Large intestine (tissue), 3 donors: ENCODE measurements at regions not wholly inside any gene's neighbourhood (a gene's known extent, or its start where the extent isn't known, plus 50 kb on each side); places are given as distances from the start of the nearest gene placed in this dataset.

ENCODE experiments used
- DNase-seq, 2 donors: peaks; one replicate each; pipeline versions ENCODE4 v3.0.0 to v3.0.0-alpha.2; 2013
- H3K27ac ChIP-seq: one replicate; pipeline ENCODE4 v1.5.1; 2013; ENCODE audit warnings: low read length
- H3K27me3 ChIP-seq: 2 replicates; pipeline ENCODE4 v1.6.1; 2013; ENCODE audit warnings: low read length; ENCODE audit not compliant: control insufficient read depth, insufficient read depth
- H3K36me3 ChIP-seq: 2 replicates; pipeline ENCODE4 v1.6.1; 2013; ENCODE audit warnings: low read length; ENCODE audit not compliant: control insufficient read depth, insufficient read depth
- H3K4me1 ChIP-seq: one replicate; pipeline ENCODE4 v1.6.1; 2013; ENCODE audit warnings: low read length; ENCODE audit not compliant: control insufficient read depth, insufficient read depth
- H3K4me3 ChIP-seq: one replicate; pipeline ENCODE4 v1.5.1; 2013; ENCODE audit warnings: low read length
- H3K9me3 ChIP-seq: one replicate; pipeline ENCODE4 v1.6.1; 2013; ENCODE audit warnings: mild to moderate bottlenecking, low read depth, low read length, moderate library complexity; ENCODE audit not compliant: control insufficient read depth
- WGBS: methylation state at CpG from one replicate; pipeline ENCODE4 v1.1.5; 2013; ENCODE audit warnings: low lambda C conversion rate; ENCODE audit not compliant: insufficient coverage; 5-methylcytosine and 5-hydroxymethylcytosine counted together

GRCh38 chr2:9755638-9756037 is 87.6 kb upstream of the TAF1B start:
- no peaks in the 10 kb centered on the region for H3K36me3 ChIP-seq
- peaks cover 3% of the 10 kb centered on the region for H3K27me3 ChIP-seq
- H3K9me3 ChIP-seq, result no peaks in the 10 kb centered on the region
- peaks cover 32% of the 10 kb centered on the region for H3K4me1 ChIP-seq
- H3K4me3 ChIP-seq, result no peak overlapping the region
- H3K27ac ChIP-seq, result no peak overlapping the region
- no CpG with 5 or more reads among the region's 12 CpGs for WGBS
- no peak for DNase-seq

DNA sequence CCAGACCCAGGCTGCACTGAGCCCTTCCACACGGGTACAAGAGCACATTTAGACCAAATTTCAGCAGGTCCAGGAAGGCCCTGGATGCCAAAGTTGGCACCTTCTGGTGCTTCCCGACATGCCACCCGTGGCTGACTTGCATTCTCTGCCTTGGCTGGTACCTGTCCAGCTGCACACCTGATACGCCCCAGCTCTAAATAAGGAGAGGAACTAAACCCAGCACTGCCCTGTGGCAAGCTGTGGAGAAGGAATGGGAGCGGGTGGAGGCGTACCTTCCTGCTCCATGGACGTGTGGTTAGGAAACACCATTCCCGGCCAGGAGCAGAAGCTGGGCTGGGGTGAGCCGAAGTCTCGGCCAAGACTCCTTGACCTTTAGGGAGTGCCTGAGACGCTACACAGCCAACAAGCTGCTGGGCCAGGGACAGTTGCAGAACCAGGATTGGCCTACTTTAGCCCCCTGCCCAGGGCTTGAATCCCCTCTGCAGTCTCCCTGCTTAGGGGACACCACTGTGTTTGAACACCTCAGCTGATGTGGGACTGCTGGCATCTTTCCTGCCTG is 86.5 kb upstream of the TAF1B start:
- WGBS, result no CpG with 5 or more reads among the region's 11 CpGs

DNA sequence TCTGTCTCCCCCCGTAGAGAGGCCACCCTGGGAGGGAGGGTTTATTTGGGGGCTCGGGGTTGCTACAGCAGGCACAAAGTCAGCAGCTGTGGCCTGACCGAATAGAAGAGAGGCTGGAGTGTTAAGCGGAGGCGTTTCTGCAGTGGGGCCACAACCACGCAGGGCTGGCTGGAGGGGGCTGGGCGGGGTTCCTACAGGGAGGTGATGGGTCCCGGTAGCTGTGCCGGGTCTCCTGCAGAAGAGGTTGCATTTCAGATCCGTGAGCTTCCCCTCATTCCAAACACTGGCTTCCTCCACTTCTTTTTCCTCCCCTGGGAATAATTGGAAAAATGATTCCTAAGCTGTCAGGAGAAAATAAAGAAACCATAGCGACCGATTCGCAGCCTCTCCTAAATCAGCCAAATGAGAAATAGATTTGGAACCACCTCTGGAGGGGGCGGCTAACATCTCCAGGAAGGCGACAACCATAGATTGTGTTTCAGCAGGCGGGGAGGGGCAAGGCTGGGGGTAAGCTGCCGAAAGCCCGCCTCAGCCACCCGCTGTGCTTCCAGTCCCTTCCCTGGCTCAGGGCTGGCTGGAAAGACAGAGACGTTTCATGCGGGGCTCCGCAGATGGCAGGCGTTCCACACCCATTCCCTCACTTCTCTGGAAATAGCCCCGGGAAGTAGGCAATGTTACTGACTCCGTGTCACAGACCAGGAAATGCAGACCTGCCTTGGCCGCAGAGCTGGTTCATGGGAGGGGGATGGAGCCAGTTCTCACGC is 85.6 kb upstream of the TAF1B start:
- DNase-seq, result peak in 1 of 2 donors; percentile 51
- Histone ChIP-seq H3K27me3 (peaks cover 3% of the 10 kb centered on the region), H3K4me1 (peaks cover 28% of the 10 kb centered on the region), H3K36me3 (no peaks in the 10 kb centered on the region), H3K9me3 (no peaks in the 10 kb centered on the region), H3K27ac (no peak overlapping the region), H3K4me3 (peak overlapping the region; percentile 25)
- WGBS, result no CpG with 5 or more reads among the region's 27 CpGs

More for the DNA sequence above, 86.5 kb upstream of the TAF1B start:
- peaks cover 32% of the 10 kb centered on the region for H3K4me1 ChIP-seq
- H3K9me3 ChIP-seq, result no peaks in the 10 kb centered on the region
- H3K27me3 ChIP-seq, result peaks cover 3% of the 10 kb centered on the region
- DNase-seq, result no peak
- no peak overlapping the region for H3K27ac ChIP-seq
- no peak overlapping the region for H3K4me3 ChIP-seq
- no peaks in the 10 kb centered on the region for H3K36me3 ChIP-seq

DNA sequence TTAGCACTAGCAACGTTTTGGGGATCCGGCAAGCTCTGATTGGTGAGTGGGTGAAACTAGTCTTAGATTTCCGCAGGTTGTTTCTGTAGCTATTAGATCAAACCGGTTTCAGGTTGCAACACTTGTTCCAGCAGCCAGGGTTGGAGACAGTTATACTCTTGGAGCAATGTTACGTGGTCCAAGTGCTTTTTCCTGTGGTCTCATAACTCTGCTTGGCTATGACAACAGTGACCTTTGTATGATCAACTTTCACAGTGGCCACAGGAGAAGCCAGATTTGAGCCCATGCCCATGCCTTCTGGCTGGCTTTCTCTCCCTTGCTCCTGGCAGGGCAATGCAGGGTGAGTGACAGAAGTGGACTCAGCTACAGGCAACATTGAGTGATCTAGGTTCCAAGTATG is 84.5 kb upstream of the TAF1B start:
- H3K36me3 ChIP-seq, result no peaks in the 10 kb centered on the region
- H3K4me3 ChIP-seq, result no peak overlapping the region
- WGBS, result 90% methylated on average over 2 of the region's 5 CpGs
- H3K9me3 ChIP-seq, result no peaks in the 10 kb centered on the region
- no peak for DNase-seq
- H3K4me1 ChIP-seq, result peaks cover 26% of the 10 kb centered on the region
- H3K27ac ChIP-seq, result no peak overlapping the region
- H3K27me3 ChIP-seq, result peaks cover 3% of the 10 kb centered on the region

DNA sequence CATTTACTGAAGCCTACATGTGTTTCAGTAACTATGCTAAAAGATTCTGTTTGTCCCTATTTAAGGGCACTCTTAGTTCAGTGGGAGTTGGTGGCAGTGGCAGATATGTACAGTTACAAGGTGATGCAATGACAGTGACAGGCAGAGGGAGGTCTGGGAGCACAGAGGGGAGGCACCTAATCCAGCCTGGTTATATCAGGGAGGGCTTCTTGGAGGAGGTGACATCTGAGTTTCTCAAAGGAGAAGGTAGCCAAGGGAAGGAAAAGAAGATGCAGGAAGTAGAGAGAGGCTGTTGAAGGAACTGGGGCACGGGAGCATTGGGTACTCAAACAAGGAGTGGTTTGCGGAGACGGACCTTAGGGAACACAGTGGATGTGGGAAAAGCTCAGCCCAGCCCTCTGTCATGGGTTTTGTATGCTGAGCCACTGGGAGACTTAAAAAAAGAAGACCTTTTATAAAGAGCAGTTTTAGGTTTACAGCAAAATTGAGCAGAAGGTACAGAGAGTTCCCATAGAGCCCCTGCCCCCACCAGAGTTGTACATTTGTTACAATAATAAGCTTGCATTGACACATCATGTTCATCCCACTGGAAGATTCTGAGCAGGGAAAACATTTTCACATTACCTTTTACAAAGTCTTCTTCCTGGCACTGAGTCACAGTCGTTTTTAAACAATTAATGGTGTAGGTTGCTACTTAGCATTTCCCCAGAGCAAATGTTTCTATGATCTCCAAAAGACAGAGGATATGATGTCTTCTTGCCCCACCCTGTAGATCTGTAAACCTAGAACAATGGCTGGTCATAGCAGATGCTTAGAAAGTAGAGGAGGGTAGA is 83.0 kb upstream of the TAF1B start:
- no peaks in the 10 kb centered on the region for H3K9me3 ChIP-seq
- H3K27me3 ChIP-seq, result peaks cover 3% of the 10 kb centered on the region
- peaks cover 35% of the 10 kb centered on the region for H3K4me1 ChIP-seq
- no peaks in the 10 kb centered on the region for H3K36me3 ChIP-seq
- no CpG with 5 or more reads among the region's 4 CpGs for WGBS
- no peak overlapping the region for H3K4me3 ChIP-seq
- no peak for DNase-seq
- no peak overlapping the region for H3K27ac ChIP-seq

GRCh38 chr2:9760902-9761228 is 82.4 kb upstream of the TAF1B start:
- Histone ChIP-seq H3K36me3 (no peaks in the 10 kb centered on the region), H3K9me3 (no peaks in the 10 kb centered on the region), H3K27ac (no peak overlapping the region), H3K4me3 (no peak overlapping the region), H3K4me1 (peaks cover 39% of the 10 kb centered on the region), H3K27me3 (peaks cover 3% of the 10 kb centered on the region)
- no peak for DNase-seq
- WGBS, result 100% methylated on average over 1 of the region's 7 CpGs

DNA sequence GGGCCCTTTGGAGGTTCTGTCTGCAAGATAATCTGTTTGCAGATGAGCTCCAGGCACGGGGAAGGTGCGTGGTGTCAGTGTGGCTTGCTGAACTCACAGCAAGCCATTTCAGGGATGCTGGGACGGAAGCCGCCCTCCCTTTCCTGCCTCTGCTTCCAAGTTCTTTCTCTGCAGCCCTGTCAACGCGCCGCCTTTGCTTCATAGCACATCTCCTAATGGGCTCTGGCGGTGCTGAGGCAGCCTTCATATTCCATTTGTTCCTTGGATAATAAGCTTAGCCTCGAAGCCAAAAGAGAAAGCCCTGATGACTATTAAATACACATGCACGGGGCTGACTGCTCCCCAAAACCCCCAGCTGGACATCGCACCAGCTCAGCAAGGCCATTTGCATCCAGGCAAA is 81.7 kb upstream of the TAF1B start:
- no peak overlapping the region for H3K4me3 ChIP-seq
- WGBS, result 83% methylated on average over 1 of the region's 11 CpGs
- H3K4me1 ChIP-seq, result peaks cover 46% of the 10 kb centered on the region
- no peaks in the 10 kb centered on the region for H3K36me3 ChIP-seq
- peaks cover 3% of the 10 kb centered on the region for H3K27me3 ChIP-seq
- DNase-seq, result no peak
- H3K9me3 ChIP-seq, result no peaks in the 10 kb centered on the region
- H3K27ac ChIP-seq, result no peak overlapping the region

GRCh38 chr2:9762164-9762563 is 81.1 kb upstream of the TAF1B start:
- Histone ChIP-seq H3K27ac (no peak overlapping the region), H3K4me1 (peaks cover 52% of the 10 kb centered on the region), H3K27me3 (peaks cover 3% of the 10 kb centered on the region), H3K36me3 (no peaks in the 10 kb centered on the region), H3K4me3 (no peak overlapping the region), H3K9me3 (no peaks in the 10 kb centered on the region)
- no CpG with 5 or more reads among the region's 5 CpGs for WGBS
- no peak for DNase-seq

DNA sequence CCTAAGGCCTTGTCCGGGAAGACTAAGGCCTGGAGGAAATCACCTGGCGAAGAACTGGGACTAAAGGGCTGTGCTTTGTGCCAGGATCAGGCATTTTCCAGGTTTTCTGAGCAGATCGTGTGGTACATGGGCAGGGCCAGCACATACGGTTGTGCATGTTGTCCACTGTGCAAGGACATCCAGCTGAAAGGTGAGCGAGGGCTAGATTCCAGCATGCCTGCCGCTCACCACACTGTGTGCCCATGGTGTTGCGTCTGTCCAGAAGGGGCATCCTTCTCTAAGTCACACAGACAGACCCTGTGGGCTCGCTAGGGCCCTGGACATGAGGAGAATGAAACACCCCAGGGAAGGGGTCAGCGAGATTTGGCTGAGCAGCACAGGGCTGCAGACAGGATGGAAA is 80.3 kb upstream of the TAF1B start:
- H3K27ac ChIP-seq, result peak overlapping the region; percentile 79
- peaks cover 53% of the 10 kb centered on the region for H3K4me1 ChIP-seq
- H3K36me3 ChIP-seq, result no peaks in the 10 kb centered on the region
- H3K27me3 ChIP-seq, result peaks cover under 1% of the 10 kb centered on the region
- WGBS, result no CpG with 5 or more reads among the region's 9 CpGs
- no peak overlapping the region for H3K4me3 ChIP-seq
- H3K9me3 ChIP-seq, result no peaks in the 10 kb centered on the region
- no peak for DNase-seq

GRCh38 chr2:9763356-9764152 is 79.7 kb upstream of the TAF1B start:
- H3K27ac ChIP-seq, result peak overlapping the region; percentile 79
- no peaks in the 10 kb centered on the region for H3K27me3 ChIP-seq
- H3K36me3 ChIP-seq, result no peaks in the 10 kb centered on the region
- peak; percentile 64 to 78 for DNase-seq
- H3K4me1 ChIP-seq, result peaks cover 55% of the 10 kb centered on the region
- 27% methylated on average over 2 of the region's 7 CpGs for WGBS
- H3K9me3 ChIP-seq, result no peaks in the 10 kb centered on the region
- H3K4me3 ChIP-seq, result no peak overlapping the region
